CD4-positive, alpha-beta T cell treated with Interleukin-4 for 1 hour (primary cell): ENCODE measurements at regions not wholly inside any gene's neighbourhood (a gene's known extent, or its start where the extent isn't known, plus 50 kb on each side); places are given as distances from the start of the nearest gene placed in this dataset.
"Not testable (repeated sequence)": the region's sequence is repeated elsewhere in the genome, so short reads cannot be mapped to it uniquely, and the experiment has no call there.

Experiments
- DNase-seq, 2 donors: peaks; one replicate each; pipeline ENCODE4 v3.0.0-alpha.2; 2020 to 2022

DNA sequence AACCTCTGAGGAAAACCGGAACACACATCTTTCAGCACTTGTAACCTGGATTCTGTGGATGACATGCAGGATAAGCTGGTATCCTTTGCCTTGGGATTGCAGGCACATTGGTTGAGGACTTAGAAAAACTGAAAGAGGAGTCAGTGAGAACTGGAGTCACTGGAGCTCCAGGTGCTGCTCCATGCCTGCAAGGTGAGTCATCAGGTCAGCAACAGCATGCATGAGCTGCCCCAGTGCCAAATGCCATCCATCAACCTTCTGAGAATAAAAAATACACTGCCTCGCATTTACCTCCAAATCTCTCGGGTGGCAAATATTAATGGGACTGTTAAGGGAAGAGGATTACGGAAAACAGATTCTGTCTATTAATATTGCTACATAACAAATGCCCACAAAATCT is 729.1 kb downstream of the NTRK3 start:
- no peak for DNase-seq

DNA sequence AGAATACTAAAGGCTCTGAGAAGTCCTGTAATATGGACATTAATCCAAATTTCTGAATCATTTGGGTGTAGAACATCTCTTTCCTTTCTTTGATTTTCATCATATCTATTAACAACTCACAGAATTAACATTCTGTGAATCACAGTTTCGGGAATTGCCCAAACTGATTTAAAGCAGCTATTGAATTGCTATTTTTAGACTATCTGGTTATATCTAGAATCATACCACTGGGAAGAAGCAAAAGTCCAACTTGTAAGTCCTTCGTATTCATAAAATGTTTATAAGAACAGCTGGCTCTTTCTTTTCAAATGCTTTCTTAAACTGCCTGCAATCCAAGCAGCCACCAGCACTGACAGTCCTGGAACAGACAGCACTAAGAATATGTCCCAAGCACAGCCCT is 733.0 kb downstream of the NTRK3 start:
- no peak for DNase-seq

DNA sequence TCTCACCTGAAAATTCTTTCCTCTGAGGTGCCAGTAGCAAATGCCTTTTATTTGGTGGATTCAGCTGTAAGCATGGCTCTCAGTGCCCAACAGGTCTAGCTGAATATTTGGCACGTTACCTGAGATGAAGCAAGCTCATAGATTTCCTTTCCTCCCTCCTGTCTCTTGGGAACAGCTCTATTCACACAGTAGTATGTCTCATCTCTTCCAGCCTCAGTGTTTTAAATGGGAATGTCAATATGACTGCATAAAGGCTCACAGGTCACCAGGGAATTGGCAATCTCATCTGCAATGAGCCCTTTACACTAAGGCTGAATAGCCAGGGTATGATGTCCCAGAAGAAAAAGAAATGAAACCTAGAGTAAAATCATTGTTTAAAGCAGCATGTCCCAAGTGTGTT is 733.5 kb downstream of the NTRK3 start:
- no peak for DNase-seq

DNA sequence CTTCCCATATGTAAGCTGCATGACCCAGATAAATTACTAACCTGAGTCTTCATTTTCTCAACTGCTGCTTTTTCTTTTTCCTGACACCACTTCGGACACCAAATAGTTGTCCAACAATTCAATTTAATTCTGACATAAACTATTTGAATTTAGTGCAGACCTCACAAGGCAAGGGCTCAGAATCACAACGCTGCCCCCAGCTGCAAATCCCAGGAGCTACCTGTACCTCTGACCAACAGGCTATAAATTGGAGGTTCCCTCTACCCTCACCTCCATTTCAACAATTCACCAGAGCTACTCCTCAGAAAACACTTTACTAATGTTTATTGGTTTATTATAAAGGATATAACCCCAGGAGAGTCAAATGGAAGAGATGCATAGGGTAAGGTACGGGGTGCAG is 737.6 kb downstream of the NTRK3 start:
- DNase-seq = no peak

DNA sequence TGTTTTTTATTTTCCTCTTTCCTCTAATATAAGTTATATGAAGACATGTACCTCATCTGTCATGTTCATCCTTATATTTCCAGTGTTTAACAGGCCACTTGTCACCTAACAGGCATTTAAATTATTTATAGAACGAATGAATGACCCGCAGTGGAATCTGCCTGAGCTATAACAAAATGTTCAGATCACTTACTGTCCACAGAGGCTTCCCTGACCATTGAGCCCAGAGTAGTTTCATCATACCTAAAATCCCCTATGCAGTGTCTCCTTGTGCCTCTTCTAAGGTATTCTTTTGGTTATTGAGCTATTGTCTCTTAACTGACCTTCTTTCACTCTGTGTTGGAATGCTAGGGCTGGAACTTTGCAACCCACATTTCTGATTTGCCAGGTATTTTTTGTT is 748.5 kb downstream of the NTRK3 start:
- no peak for DNase-seq

DNA sequence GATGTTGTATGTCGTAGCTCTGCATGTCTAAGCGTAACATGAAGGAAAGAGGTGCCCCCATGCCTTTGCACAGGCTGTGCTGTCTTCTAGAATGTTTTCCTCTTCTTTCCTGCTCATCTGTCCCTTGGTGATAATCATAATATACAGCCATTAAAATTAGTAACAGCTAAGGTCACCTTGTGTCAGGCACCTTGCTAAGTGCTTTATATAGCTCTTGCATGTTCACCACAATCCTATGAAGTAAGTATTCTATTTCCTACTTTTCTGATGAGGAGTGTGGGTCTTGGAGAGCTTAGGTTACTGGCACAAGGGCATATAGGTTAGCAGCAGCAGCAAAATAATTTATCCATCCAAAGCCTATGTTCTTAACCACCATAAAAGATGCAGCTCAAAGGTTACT is 754.4 kb downstream of the NTRK3 start:
- no peak for DNase-seq

DNA sequence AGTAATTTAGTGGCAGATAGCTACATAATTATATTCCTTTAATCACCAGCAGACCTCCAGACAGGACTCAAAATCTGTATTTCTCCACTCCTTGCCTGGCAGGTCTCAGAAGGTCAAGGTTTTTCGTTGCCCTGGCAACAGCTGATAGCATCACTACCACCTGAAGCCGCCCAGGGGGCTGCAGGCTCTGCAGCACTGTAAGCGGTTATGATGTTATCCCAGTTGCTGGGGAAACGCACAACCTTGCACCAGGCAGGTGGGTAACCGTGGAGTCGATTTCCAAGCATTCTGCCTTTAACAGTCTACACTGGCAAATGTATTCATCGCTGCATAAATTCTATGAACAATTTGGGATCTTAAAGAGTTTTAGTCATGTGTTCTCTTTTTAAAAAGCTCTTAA is 756.3 kb downstream of the NTRK3 start:
- no peak for DNase-seq

DNA sequence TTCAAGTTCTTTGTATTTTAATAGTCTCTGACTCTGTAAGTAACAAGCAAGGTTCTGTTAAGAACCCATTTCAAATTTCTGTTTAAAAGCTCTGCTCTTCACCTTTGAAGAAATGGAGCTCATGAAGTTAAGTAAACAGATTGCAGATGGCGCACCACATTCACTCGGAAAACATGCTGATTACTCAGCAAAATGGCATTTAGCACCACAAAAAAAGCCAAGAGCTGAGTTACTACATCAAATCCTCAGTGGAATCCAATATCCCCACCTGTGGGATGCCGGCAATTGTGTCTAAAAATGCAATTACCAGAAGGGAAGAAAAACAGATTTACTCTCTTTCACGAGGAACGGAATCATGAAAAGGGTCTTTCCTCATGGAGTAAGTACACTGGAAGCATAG is 758.0 kb downstream of the NTRK3 start:
- DNase-seq = no peak

DNA sequence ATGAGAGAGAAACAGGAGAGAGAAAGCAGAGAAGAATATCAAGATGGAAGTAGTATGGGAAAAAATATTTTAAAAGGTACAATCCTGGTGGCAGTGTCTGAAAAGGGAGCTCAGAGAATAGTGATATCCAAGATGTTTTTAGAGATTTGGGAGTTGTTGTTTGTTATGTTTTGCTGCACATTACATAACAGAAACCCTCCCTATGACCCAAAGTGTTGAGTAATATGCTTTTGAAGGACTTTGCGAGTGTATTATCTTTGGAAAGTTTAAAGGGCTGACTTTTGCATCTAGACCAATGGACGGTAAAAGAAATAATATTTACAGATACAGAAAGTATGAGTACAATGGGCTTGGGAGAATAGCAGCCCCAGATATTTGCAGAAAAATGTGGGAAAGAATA is 759.7 kb downstream of the NTRK3 start:
- DNase-seq = no peak

DNA sequence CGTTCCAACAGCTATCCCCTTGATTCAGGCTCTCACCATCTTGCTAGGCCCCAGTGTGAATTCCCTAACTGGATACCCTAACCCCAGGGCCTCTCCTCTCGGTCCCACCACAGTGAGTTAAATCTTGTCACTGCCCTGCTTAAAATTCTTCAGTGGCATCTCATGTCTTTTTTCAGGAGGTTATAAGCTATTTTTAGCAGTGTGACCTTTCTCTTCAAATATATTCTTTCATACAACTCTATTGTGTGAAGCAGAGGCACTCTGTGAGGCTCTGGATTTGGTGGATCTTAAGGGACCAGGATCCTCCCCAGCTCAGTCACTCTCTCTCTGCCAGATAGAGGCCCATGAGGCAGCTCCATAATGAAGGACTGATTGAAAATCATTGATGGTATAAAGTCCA is 760.4 kb downstream of the NTRK3 start:
- DNase-seq = no peak

DNA sequence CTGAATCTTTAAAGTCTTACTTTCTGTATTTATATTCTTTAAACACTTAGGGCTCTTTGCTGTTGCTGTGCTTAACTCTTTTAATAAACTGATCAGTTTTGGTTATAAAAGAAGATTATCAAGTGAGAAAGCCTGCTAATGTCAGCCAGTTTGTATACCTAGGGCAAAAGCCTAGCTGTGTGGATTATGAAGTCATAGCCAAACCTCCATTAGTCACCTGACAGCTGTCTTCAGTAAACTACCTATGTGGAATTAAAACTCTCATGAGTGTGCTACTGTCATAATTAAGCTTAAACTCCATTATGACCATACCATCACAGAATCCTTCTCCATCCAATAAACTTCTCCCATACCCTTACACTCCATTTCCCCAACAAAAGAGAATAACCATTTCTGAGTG is 762.7 kb downstream of the NTRK3 start:
- DNase-seq = no peak

DNA sequence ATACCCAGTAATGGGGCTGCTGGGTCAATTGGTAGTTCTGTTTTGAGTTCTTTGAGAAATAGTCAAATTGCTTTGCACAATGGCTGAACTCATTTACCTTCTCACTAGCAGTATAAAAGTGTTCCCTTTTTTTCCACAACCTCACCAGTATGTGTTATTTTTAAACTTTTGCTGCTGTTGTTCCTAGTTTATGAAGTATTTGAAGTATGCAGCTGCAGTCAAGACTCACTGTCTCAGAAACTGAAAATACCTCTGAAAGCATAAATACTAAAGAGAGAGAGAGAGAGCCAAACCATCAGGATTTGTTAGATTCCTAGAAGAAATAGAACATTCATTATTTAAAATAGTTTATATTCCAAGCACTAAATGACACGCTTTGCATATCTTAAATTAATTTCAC is 764.2 kb downstream of the NTRK3 start:
- no peak for DNase-seq

DNA sequence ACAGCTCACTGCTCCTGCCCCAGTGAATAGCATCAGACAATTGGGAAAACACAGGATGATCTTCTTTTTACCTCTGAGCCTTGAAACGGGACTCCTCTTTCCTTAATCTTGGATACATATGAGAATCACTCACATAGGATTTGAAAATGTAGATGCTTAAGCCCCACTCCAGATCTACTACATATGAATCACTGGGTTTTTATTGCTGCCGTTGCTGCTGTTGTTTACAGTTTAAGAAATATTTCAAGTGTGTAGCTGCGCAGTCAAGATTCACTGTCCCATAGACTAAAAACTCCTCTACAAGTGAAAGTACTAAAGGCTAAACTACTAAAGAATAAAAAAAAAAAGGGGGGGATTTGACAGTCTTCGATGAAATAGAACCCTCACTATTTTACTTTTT is 765.9 kb downstream of the NTRK3 start:
- no peak for DNase-seq

DNA sequence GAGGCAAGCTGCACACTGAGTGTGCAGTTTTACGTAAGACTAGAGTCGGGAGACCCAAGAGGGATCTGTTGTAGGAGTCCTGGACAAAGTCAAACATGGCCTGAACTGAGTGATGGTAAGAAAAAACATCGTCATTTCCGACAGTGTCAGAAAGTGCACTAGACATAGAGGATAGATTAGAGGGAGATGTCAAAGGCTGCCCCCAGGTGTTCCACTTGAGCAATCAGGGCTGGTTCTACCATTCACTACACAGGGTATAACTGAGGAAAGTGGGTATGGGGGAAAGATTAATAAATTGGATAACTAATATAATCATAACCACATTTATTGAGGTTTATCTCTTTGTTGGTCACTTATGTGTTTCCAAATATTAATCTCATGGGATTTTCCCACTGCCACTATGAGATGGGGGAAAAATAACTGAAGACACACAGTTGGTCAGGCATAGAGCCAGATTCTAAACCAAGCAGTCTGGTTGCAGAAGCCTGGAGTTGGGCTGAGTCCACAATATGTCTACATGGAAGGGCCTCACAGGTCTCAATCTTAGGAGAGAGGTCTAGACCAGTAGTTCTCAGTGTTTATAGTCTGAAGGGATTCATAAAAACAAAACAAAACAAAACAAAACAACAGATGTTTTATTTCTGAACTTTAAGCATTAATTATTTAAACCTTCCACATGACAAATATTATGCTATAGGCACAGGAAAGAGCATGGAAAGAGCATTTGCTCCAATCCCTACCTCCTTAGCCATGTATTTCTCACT is 766.5 kb downstream of the NTRK3 start:
- no peak for DNase-seq

DNA sequence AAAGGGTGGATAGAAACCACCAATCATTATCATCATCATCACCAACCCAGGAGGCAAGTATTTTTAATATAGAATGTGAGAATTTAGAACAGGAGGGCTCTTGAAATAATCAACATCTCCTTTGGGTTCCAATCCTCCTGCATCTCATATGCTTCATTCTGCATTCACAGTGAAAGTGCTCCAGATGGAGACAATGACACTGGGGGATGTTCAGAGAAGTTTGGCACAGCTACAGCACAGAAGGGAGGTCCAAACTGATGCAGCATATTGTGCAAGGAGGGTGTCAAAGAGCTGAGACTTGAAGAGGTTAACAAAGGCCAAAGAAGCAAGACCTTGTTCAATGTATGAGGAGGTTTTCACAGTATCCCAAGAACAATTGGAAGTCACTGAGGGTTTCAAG is 767.1 kb downstream of the NTRK3 start:
- no peak for DNase-seq

DNA sequence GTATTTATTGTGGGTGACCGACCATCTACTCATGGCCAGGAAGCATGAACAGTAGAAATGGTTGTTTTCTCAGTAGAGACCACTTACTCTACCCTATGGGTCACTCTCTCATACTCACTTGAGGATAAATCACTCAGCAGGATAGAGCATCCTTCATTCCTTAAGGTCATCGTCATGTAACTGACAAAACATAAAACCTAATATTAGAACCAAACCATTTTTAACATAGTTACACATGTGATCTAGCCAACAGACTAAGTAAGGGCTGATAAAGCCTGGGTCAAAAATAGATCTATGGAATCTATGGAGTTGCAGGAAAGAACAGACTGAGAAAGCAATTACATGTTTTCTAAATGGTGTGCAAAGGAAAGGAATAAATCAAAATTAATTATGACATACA is 769.1 kb downstream of the NTRK3 start:
- DNase-seq = no peak

DNA sequence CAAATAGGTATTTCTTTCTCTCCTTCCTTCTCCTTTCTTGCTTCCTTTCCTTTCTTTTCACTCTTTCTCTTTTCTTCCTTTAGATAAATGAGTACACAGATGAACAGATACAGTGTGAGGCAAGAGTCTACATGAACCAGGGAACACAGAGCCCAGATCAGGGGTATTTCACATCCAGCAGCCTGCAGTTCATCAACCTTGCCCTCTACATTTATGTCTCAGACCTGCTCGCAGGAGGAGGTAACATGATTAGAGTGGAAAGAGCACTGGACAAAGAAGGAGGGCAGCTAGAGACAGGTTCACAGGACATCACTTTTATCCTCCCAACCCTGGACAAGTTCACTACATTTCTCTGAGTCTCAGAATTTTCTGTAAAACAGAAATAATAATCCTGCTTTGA is 773.1 kb downstream of the NTRK3 start:
- DNase-seq = no peak

DNA sequence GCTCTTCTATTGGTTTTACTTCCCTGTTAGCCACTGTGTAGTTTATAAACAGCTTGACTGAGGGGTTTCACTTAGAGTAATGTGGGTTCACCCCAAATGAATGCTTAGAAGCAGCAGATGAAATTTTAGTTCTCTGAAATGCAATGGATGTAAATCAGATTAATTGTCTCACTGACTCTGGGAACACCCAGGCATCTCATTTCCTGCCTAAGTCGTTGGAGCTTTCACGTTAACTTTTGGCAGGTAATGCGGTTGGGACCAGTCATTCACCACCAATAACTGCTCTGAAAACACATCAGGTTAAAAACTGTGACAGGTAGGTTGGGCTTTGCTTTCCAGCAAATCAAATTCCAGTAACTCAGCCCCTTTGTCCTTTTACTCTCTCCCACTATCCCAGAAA is 775.4 kb downstream of the NTRK3 start:
- DNase-seq = no peak

DNA sequence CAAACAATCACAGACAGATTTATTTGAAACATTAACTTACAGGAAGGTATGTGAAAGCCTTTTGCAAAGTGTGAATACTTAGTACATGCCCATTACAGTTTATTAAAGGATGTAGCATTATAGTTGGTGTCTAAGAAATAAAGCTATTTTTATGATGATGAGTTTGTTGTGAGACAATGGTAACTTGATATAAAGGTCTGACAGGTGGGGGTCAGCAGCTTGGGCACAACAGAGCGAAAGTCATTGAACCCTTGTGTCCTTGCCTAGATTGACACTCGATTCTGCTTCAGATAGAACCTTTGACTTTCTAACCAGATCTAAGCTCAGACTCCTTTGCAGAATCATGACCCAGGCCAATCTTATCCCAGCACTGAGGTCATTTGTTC is 777.9 kb downstream of the NTRK3 start:
- no peak for DNase-seq

DNA sequence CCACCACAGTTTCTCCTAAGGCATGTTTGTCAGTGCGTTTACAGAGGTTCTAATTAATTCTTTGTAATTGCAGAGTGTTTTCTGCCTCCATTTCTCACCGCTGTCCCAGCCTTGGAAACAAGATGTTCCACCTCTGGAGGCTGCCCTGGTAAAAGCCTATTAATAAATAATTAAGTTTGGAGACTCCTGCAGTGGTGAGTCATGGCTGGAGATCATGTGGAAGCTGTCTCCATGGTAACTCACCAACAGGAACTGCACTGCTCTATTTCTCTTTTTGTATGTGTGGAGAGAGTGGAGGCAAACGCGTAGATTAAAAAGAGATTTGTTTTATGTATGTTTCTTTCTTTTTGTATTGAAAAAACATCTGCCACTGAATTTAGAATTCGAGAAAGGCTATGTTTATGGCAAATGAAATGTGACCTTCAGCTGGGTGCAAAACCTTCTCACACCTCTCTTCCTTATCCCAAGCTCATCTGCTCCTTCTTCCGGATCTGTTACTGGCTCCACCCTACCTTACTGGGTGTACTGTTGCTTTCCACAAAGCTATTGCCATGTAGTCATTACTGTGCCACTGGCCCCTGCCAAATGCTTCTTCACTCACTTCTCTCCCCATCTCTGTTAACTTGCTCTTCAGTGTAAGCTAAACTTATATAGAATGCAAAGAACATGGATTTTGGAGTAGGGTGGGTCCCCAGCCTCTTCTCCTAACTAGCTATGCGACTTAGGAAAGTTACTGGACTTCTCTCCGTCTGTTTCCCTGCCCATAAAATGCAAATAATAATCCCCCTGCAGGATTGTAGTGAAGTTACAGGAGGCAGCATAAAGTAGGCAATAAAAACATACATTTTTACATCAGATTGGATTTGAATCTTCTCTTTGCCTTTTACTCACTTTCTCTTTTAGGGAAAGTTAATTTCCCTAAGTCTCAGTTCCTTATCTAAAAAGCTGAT is 778.5 kb downstream of the NTRK3 start:
- DNase-seq = no peak

DNA sequence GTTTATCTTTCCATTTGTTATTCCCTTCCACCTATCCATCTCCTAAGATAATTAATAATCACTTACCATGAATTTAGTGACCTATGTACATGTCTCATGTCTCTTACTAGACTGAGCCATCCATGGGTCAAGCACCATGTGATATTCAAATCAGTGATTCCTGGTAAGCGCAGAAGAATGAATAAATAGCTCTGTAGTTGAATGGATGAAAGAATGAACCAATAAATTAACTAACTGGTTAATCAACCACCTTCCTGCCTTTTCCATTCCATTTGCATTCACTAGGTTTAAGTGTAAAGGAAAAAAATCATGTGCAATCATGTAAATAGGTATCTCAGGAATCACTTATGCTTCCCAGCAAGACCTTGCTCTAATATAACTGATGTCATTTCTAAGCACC is 779.5 kb downstream of the NTRK3 start:
- DNase-seq = no peak

DNA sequence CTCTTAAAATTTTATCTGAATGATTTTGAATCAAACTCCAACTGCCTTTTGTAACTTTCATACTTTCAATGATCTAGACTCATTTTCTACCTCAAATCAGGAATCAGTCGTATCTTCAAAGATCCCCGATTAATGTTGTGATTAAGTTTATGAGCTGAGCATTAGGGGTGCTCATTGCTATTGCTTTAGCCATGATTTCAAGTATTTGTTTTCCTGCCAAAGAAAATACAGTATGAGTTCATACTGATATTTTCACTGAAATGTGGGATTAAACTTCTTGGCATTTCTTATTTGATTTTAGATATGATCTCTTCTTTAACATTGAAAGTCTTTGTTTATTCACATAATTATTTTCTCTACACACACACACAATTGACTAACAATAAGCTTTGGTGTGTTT is 785.6 kb downstream of the NTRK3 start:
- DNase-seq = no peak

DNA sequence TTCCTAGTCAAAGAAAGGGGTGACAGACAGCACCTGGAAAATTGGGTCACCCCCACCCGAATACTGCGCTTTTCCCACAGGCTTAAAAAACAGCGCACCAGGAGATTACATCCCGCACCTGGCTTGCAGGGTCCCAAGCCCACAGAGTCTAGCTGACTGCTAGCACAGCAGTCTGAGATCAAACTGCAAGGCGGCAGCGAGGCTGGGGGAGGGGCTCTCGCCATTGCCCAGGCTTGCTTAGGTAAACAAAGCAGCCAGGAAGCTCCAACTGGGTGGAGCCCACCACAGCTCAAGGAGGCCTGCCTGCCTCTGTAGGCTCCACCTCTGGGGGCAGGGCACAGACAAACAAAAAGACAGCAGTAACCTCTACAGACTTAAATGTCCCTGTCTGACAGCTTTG is 792.6 kb downstream of the NTRK3 start:
- not testable (repeated sequence) for DNase-seq

DNA sequence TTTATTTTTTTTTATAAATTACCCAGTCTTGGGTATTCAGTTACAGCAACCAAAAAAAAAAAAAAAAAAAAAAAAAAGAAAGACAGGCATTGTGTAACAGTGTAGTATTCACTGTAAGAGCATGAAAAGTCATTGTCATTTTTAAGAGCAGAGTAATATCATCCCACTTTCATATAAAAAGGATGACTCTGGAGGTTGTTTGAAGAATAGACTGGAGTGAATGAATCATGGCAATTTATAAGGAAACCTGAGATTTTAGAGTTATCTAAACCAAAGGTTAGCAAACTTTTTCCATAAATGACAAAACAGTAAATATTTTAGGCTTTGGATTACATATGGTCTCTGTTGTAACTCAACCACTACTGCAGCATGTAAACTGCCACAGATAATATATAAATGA is 794.9 kb downstream of the NTRK3 start:
- no peak for DNase-seq

DNA sequence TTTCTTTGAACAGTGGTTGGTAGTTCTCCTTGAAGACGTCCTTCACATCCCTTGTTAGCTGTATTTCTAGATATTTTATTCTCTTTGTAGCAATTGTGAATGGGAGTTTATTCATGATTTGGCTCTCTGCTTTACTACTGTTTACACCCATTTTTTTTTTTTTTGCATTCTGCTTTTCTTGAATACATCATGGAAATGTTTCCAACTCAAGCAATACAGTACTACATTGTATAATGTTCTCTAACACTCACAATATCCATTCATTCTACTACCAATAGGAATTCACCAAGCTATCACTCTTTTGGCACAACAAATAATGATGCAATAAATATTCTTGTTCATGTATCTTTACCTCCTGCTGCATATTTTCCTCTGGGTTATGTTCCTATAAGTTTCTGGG is 801.7 kb downstream of the NTRK3 start:
- DNase-seq = no peak
